Adrenal gland (tissue), 5 donors: ENCODE measurements at regions not wholly inside any gene's neighbourhood (a gene's known extent, or its start where the extent isn't known, plus 50 kb on each side); places are given as distances from the start of the nearest gene placed in this dataset.

ENCODE experiments used
- CTCF ChIP-seq, 6 experiments: fragments of 450-650 bp in 4 of 6; fragments of 200-600 bp in 2 of 6; sonication (generic) in 1 of 6; IDR thresholded peaks; 1 replicate in 5 of 6; 2 replicates in 1 of 6; pipeline versions ENCODE4 v1.5.1 to v1.8.0; 2016 to 2021; ENCODE audit warnings: antibody characterized with exemption in 6 of 6, mild to moderate bottlenecking in 2 of 6, moderate library complexity in 1 of 6
- POLR2A ChIP-seq, 2 donors: fragments of 450-650 bp; IDR thresholded peaks; one replicate each; pipeline ENCODE4 v1.6.1; 2017; ENCODE audit warnings: antibody characterized with exemption in 2 of 2, mild to moderate bottlenecking in 2 of 2, moderate library complexity in 1 of 2
- donor health status: DM: no; HTN: no; CAD: no.

- no peak for TF ChIP-seq CTCF (IDR thresholded peaks at IDR 0.05)
- no peak for TF ChIP-seq POLR2A (IDR thresholded peaks at IDR 0.05)
Measured at GRCh38 chr15:79378394-79379109, 53.6 kb upstream of the MINAR1 start.
